A549 (cell line): ENCODE measurements at regions not wholly inside any gene's neighbourhood (a gene's known extent, or its start where the extent isn't known, plus 50 kb on each side); places are given as distances from the start of the nearest gene placed in this dataset.

Experiments
- CTCF ChIP-seq: fragments of >200 bp; sonication (Bioruptor Twin); formaldehyde crosslinking; IDR thresholded peaks from 3 replicates; pipeline ENCODE4 v1.5.1; 2016
- HOXB13 ChIP-seq: fragments of 250-450 bp; sonication (Bioruptor Pico); IDR thresholded peaks from 2 replicates; pipeline ENCODE4 v1.5.0; 2020; ENCODE audit warnings: low read depth, mild to moderate bottlenecking, moderate library complexity
- JUNB ChIP-seq: fragments of >200 bp; sonication (Bioruptor Twin); formaldehyde crosslinking; IDR thresholded peaks from 2 replicates; pipeline ENCODE4 v1.6.1; 2016
- KDM1A ChIP-seq: fragments of 200-600 bp; sonication (generic); IDR thresholded peaks from 2 replicates; pipeline ENCODE4 v1.6.1; 2016; ENCODE audit warnings: low read depth, mild to moderate bottlenecking
- KDM5A ChIP-seq: fragments of 200-600 bp; sonication (generic); IDR thresholded peaks from 2 replicates; pipeline ENCODE4 v1.6.1; 2016; ENCODE audit warnings: antibody characterized with exemption, mild to moderate bottlenecking
- MAFK ChIP-seq: fragments of 450-650 bp; IDR thresholded peaks from 2 replicates; pipeline ENCODE4 v1.6.1; 2014; ENCODE audit not compliant: partially characterized antibody
- PHF8 ChIP-seq: fragments of 200-600 bp; sonication (generic); IDR thresholded peaks from 2 replicates; pipeline ENCODE4 v1.6.1; 2016; ENCODE audit warnings: low read depth, mild to moderate bottlenecking, antibody characterized with exemption, moderate library complexity, borderline replicate concordance
- RCOR1 ChIP-seq: fragments of 150-350 bp; IDR thresholded peaks from 2 replicates; pipeline ENCODE4 v1.6.1; 2014; ENCODE audit warnings: antibody characterized with exemption, low read length, low read depth
- USF2 ChIP-seq: fragments of 450-650 bp; IDR thresholded peaks from 2 replicates; pipeline ENCODE4 v1.6.1; 2014; ENCODE audit warnings: antibody characterized with exemption

- TF ChIP-seq KDM5A (no peak), USF2 (no peak), PHF8 (no peak), CTCF (no peak), HOXB13 (CRISPR knock-in tag) (no peak), KDM1A (no peak), RCOR1 (no peak), JUNB (no peak), MAFK (no peak)
Measured at GRCh38 chr10:93146336-93146735, 72.6 kb downstream of the CYP26A1 start.
